ENCODE measurements at regions not wholly inside any gene's neighbourhood (a gene's known extent, or its start where the extent isn't known, plus 50 kb on each side); places are given as distances from the start of the nearest gene placed in this dataset.

DNA sequence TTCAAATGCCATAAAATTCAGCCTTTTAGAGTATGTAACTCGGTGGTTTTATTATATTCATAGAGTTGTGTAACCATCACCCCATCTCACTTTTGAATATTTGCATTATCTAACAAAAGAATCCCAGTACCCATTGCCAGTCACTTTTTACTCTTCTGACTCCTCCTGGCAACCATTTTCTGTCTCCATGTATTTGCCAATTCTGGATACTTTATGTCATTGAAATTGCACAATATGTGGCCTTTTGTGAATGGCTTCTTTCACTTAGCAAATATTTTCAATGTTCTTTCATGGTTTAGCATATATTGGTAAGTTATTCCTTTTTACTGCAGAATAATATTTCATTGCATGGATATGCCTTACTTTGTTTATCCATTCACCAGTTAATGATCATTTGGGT, 79.9 kb downstream of the SLIT2 start:
- H3K9me3 ChIP-seq (ENCODE audit: control insufficient read depth, low read depth, low read length) = no peaks in the 10 kb centered on the region
- no peak overlapping the region for H3T11ph ChIP-seq (ENCODE audit: low read length)
- no peak overlapping the region for H4K5ac ChIP-seq (ENCODE audit: insufficient read length, low read depth, low read length)
- no peak overlapping the region for H3K9ac ChIP-seq (ENCODE audit: extremely low read depth, insufficient read length, low read length)
- no peak overlapping the region for H4K8ac ChIP-seq (replicated peaks; ENCODE audit: insufficient read length, low read depth, low read length)
- no peak overlapping the region for H3K4me3 Mint-ChIP-seq
- H3K14ac ChIP-seq (ENCODE audit: insufficient read depth, low read length) = no peak overlapping the region
- H2BK5ac ChIP-seq (ENCODE audit: insufficient read length, low read length) = no peak overlapping the region
- no peaks in the 10 kb centered on the region for H3K79me1 ChIP-seq (ENCODE audit: insufficient read depth, low read depth, low read length, poor library complexity, severe bottlenecking)
- no peak for DNase-seq
- H2BK20ac ChIP-seq (ENCODE audit: low read depth, low read length, poor library complexity, severe bottlenecking) = no peak overlapping the region
- no peak overlapping the region for H3K27ac ChIP-seq (ENCODE audit: insufficient read length, low read depth, low read length)
- H2AFZ ChIP-seq (ENCODE audit: low read length) = no peak overlapping the region
- no peaks in the 10 kb centered on the region for H3K23me2 ChIP-seq (ENCODE audit: insufficient read length, low read depth, low read length, poor library complexity, severe bottlenecking)
- H4K91ac ChIP-seq (ENCODE audit: insufficient read length, low read depth, low read length) = no peak overlapping the region
- peaks cover 8 to 13% of the 10 kb centered on the region in 2 experiments for H3K4me1 Mint-ChIP-seq
- no peak overlapping the region for H3K56ac ChIP-seq (ENCODE audit: insufficient read length, low read depth, low read length)
- H2AK5ac ChIP-seq (ENCODE audit: insufficient read length, low read length) = no peak overlapping the region
- H3K4ac ChIP-seq (ENCODE audit: low read depth, low read length) = no peak overlapping the region
- TF ChIP-seq, protein P1, sequence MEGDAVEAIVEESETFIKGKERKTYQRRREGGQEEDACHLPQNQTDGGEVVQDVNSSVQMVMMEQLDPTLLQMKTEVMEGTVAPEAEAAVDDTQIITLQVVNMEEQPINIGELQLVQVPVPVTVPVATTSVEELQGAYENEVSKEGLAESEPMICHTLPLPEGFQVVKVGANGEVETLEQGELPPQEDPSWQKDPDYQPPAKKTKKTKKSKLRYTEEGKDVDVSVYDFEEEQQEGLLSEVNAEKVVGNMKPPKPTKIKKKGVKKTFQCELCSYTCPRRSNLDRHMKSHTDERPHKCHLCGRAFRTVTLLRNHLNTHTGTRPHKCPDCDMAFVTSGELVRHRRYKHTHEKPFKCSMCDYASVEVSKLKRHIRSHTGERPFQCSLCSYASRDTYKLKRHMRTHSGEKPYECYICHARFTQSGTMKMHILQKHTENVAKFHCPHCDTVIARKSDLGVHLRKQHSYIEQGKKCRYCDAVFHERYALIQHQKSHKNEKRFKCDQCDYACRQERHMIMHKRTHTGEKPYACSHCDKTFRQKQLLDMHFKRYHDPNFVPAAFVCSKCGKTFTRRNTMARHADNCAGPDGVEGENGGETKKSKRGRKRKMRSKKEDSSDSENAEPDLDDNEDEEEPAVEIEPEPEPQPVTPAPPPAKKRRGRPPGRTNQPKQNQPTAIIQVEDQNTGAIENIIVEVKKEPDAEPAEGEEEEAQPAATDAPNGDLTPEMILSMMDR (conservative IDR thresholded peaks at IDR 0.05) = no peak
- H3K23ac ChIP-seq (ENCODE audit: insufficient read length, low read depth, low read length) = no peak overlapping the region
- no peak overlapping the region for H3K4me2 ChIP-seq (ENCODE audit: insufficient read depth, insufficient read length, low read length)
- H3K79me2 ChIP-seq (ENCODE audit: insufficient read depth, low read length) = no peaks in the 10 kb centered on the region
- H2BK12ac ChIP-seq (ENCODE audit: insufficient read length, low read depth, low read length) = no peak overlapping the region
- H4K20me1 ChIP-seq (ENCODE audit: control insufficient read depth, insufficient read depth, insufficient read length) = no peaks in the 10 kb centered on the region
- H3K18ac ChIP-seq (ENCODE audit: insufficient read length, low read depth, low read length) = no peak overlapping the region
- H3K27me3 ChIP-seq (ENCODE audit: insufficient read depth, low read length) = no peaks in the 10 kb centered on the region
- peaks cover under 1 to 2% of the 10 kb centered on the region in 2 experiments; a peak in 2 of 5 replicates for H3K9me3 Mint-ChIP-seq
- H3K4me1 ChIP-seq (ENCODE audit: insufficient read depth, low read length) = no peaks in the 10 kb centered on the region
- no peak overlapping the region for H2BK120ac ChIP-seq (ENCODE audit: low read depth, low read length, poor library complexity, severe bottlenecking)
- peaks cover 0 to 6% (median 0%) of the 10 kb centered on the region in 3 experiments; a peak in 2 of 7 replicates for H3K36me3 Mint-ChIP-seq (ENCODE audit: insufficient read depth in 1 of 3, low read depth in 3 of 3)
- no CpG with 5 or more reads among the region's 1 CpG for WGBS (ENCODE audit: extremely low coverage, insufficient read length, low lambda C conversion rate)
- no peak overlapping the region for H3K27ac Mint-ChIP-seq
- H3K27me3 Mint-ChIP-seq (ENCODE audit: low read depth) = no peaks in the 10 kb centered on the region
- H2BK15ac ChIP-seq (ENCODE audit: low read depth, low read length) = no peak overlapping the region
